ENCODE measurements at regions not wholly inside any gene's neighbourhood (a gene's known extent, or its start where the extent isn't known, plus 50 kb on each side); places are given as distances from the start of the nearest gene placed in this dataset.

DNA sequence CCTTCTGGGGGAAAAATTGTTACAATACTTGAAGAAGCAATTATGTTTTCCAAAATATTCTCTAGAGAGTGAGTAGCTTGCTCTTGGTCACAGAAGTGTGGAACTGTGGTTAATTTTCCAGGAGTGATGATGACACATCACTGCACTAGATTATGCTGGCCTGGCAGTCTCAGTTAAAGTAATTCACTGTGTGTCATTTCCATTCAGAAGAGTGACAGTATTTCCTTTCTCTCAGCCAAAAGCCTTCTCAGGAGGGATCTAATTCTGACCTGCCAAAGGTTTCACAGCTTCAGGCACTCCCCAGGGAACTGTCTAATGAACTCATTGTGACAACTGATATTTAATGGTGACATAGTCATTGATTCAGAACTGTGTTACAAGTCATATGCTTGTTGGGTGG lies 517.5 kb downstream of the TBC1D32 start:
- TF ChIP-seq, protein P1, sequence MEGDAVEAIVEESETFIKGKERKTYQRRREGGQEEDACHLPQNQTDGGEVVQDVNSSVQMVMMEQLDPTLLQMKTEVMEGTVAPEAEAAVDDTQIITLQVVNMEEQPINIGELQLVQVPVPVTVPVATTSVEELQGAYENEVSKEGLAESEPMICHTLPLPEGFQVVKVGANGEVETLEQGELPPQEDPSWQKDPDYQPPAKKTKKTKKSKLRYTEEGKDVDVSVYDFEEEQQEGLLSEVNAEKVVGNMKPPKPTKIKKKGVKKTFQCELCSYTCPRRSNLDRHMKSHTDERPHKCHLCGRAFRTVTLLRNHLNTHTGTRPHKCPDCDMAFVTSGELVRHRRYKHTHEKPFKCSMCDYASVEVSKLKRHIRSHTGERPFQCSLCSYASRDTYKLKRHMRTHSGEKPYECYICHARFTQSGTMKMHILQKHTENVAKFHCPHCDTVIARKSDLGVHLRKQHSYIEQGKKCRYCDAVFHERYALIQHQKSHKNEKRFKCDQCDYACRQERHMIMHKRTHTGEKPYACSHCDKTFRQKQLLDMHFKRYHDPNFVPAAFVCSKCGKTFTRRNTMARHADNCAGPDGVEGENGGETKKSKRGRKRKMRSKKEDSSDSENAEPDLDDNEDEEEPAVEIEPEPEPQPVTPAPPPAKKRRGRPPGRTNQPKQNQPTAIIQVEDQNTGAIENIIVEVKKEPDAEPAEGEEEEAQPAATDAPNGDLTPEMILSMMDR (IDR thresholded peaks at IDR 0.05; ENCODE audit: low read depth, low read length), result no peak
- no peak for DNase-seq (ENCODE audit: extremely low read depth, low read depth)

DNA sequence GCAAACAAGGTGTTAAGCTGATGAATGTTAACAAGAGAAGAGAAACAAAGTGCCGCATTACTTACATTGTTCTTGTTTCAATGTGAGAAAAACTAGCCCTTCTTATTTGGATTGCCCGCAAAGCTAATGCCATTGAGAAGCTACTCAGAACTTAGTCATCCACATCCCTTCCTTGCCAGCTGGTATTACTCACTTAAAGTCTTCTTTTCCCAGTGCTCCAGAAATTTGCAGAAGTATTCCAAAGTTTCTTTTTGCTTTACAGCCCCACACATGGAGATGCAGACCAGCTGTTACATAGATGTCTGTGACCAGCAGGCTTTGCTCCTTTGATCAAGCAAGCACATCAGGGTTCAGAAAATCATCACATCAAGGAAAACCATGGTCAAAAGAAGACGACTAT lies 529.0 kb downstream of the TBC1D32 start:
- DNase-seq (ENCODE audit: extremely low read depth, low read depth), result no peak

DNA sequence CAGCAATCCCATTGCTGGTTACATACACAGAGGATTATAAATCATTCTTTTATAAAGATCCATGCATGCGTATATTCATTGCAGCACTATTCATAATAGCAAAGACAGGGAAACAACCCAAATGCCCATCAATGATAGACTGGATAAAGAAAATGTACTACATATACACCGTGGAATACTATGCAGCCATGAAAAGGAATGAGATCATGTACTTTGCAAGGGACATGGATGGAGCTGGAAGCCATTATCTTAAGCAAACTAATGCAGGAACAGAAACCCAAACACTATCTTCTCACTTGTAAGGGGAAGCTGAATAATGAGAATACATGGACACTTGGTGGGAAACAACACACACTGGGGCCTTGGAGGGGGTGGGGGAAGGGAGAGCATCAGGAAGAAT lies 529.7 kb downstream of the TBC1D32 start:
- DNase-seq (ENCODE audit: extremely low read depth, low read depth), result no peak
- TF ChIP-seq, protein P1 (IDR thresholded peaks at IDR 0.05; ENCODE audit: low read depth, low read length), result no peak

More for the DNA sequence above, 529.0 kb downstream of the TBC1D32 start:
- TF ChIP-seq, protein P1 (IDR thresholded peaks at IDR 0.05; ENCODE audit: low read depth, low read length), result no peak

DNA sequence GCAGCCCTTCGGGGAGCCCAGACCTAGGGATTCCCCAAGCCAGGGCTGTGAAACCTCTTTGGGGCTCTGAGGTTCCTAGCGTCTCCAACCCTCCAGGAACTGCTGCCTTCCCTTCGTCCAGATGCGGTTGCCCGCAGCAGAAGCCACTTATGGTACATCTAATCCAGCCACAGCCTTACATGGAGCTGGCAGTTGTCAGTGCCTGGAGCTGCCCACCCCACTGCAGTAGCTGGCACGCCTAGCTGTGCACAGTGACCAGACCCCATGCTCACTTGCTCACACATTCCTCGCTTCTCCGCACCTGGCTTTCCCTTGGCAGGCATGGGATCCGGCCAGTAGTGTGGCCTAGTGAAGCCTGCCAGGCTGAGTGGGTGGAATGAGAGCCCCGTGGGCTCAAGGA lies 547.6 kb downstream of the TBC1D32 start:
- no peak for DNase-seq (ENCODE audit: extremely low read depth, low read depth)
- TF ChIP-seq, protein P1 (IDR thresholded peaks at IDR 0.05; ENCODE audit: low read depth, low read length), result no peak

DNA sequence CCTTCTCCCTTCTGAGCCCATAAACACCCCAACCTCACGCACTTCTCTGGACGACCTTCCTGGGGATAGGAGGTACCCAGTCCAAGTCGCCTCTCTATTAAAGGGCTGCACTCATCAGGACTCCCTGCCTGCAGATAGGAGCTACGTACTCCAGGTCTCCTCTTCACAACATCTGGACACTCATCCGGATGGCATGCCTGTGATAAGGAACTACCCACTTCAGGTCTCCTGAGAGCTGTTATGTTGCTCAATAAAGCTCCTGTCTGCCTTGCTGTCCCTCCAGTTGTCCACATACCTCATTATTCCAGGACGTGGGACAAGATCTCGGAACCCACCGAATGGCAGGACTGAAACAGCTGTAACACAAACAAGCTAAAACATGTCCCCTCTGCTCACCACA lies 548.0 kb downstream of the TBC1D32 start:
- no peak for DNase-seq (ENCODE audit: extremely low read depth, low read depth)
- TF ChIP-seq, protein P1 (IDR thresholded peaks at IDR 0.05; ENCODE audit: low read depth, low read length), result no peak

DNA sequence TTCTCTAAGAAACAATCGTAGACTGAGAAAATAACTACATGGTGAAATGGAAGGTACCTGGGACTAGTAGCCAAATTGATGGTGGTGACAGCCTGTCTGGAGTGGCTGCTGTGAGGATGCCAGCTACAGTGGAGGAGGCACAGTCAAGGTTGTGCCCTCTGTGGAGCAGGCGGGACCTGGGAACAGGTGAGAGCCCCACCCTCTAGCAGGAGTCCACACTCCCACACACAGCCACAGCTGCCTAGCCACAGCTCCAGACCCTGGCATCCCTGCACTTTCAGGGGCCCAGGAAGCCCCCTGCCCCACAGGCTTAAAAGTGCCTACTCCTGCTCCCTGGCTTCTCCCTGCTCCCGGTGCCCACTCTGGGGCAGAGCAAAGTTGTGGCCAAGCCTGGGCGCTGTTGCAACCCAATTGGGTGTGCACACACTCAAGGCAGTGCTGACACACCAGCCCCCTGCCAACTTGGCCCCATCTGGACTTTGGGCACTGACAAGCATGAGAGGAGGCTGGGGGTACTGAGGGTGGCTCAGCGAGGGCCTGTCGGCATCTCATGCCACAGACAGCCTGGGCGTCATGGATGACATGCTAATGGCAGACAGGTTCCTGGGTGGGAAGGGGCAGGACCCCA lies 548.7 kb downstream of the TBC1D32 start:
- no peak for DNase-seq (ENCODE audit: extremely low read depth, low read depth)
- TF ChIP-seq, protein P1 (IDR thresholded peaks at IDR 0.05; ENCODE audit: low read depth, low read length), result no peak

DNA sequence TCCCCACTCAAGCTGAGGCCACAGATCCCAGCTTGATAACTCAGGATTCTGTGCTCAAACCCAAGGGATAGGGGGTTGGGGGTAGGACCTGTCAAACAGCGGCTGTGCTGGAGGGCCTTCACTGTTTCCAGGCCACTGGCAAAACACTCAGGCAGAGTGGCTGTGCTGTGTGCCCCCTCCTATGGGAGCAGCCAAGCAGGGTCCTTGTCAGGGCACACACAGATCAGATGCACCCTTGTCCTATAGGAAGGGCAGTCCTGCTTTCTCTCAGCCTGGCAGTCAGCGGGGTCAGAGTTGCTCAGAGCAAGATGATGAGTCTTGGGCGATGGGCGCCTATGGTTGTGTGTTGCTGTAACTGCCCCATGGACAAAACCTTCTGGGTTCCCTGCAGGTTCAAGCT lies 554.8 kb downstream of the TBC1D32 start:
- TF ChIP-seq, protein P1 (IDR thresholded peaks at IDR 0.05; ENCODE audit: low read depth, low read length), result no peak
- DNase-seq (ENCODE audit: extremely low read depth, low read depth), result no peak

Measured in AG09319 (cell line).